PC-9 (cell line): ENCODE measurements at regions not wholly inside any gene's neighbourhood (a gene's known extent, or its start where the extent isn't known, plus 50 kb on each side); places are given as distances from the start of the nearest gene placed in this dataset.
A peak's percentile ranks its signal among the peaks of the same experiment; 100 is the strongest.

ENCODE experiments used
- BruUV-seq: library from RNA; stranded (reverse); fragments of 400-500 nt; replicated peaks from 2 replicates; lab custom pipeline; 2021; lab: Mats Ljungman, UMichigan
- CTCF ChIA-PET: fragments of 300-600 bp; sonication (Branson Sonifier 250); formaldehyde crosslinking; loops from one replicate; lab custom pipeline; 2022; ENCODE audit warnings: antibody characterized with exemption; lab: Charles Lee
- POLR2A ChIA-PET: fragments of 300-600 bp; sonication (Branson Sonifier 250); formaldehyde crosslinking; loops from one replicate; lab custom pipeline; 2022; ENCODE audit warnings: antibody characterized with exemption; ENCODE audit not compliant: unreplicated experiment; lab: Charles Lee
- DNase-seq, 2 experiments: peaks; one replicate each; pipeline versions ENCODE4 v3.0.0 to v3.0.0-alpha.2; 2015 to 2022; ENCODE audit warnings: mixed read lengths in 1 of 2
- H2AFZ ChIP-seq: fragments of 200-600 bp; sonication (generic); 2 replicates; pipeline ENCODE4 v1.8.1; 2017; ENCODE audit warnings: antibody characterized with exemption
- H3F3A ChIP-seq: fragments of 200-600 bp; sonication (generic); 2 replicates; pipeline ENCODE4 v1.8.1; 2017; ENCODE audit warnings: antibody characterized with exemption, mild to moderate bottlenecking, low read depth; ENCODE audit not compliant: insufficient read depth
- H3K27ac ChIP-seq: fragments of 200-600 bp; sonication (generic); 2 replicates; pipeline ENCODE4 v1.6.1; 2016; ENCODE audit warnings: mixed run types
- H3K27me3 ChIP-seq: fragments of 200-600 bp; sonication (generic); 2 replicates; pipeline ENCODE4 v1.6.1; 2016; ENCODE audit warnings: low read depth, mixed run types; ENCODE audit not compliant: insufficient read depth
- H3K36me3 ChIP-seq: fragments of 200-600 bp; sonication (generic); 2 replicates; pipeline ENCODE4 v1.6.1; 2016; ENCODE audit warnings: low read depth, mixed run types
- H3K4me1 ChIP-seq: fragments of 200-600 bp; sonication (generic); replicated peaks from 2 replicates; pipeline ENCODE4 v1.6.1; 2016; ENCODE audit warnings: mixed run types; ENCODE audit not compliant: insufficient read depth
- H3K4me2 ChIP-seq: fragments of 200-600 bp; sonication (generic); 2 replicates; pipeline ENCODE4 v1.6.1; 2017; ENCODE audit warnings: mixed run types
- H3K4me3 ChIP-seq: fragments of 200-600 bp; sonication (generic); 2 replicates; pipeline ENCODE4 v1.6.1; 2016; ENCODE audit warnings: mixed run types
- H3K79me2 ChIP-seq: fragments of 200-600 bp; sonication (generic); 2 replicates; pipeline ENCODE4 v1.6.1; 2017; ENCODE audit warnings: low read depth, mixed run types
- H3K9me2 ChIP-seq: fragments of 200-600 bp; sonication (generic); 2 replicates; pipeline ENCODE4 v1.8.1; 2017; ENCODE audit warnings: mild to moderate bottlenecking; ENCODE audit not compliant: insufficient read depth
- H3K9me3 ChIP-seq: fragments of 200-600 bp; sonication (generic); 2 replicates; pipeline ENCODE4 v1.8.1; 2016; ENCODE audit warnings: low read depth; ENCODE audit not compliant: insufficient read depth
- H4K20me1 ChIP-seq: fragments of 200-600 bp; sonication (generic); 2 replicates; pipeline ENCODE4 v1.8.1; 2017; ENCODE audit not compliant: insufficient read depth
- EZH2 ChIP-seq: fragments of 200-600 bp; sonication (generic); IDR thresholded peaks from 2 replicates; pipeline ENCODE4 v1.8.0; 2017; ENCODE audit warnings: antibody characterized with exemption, low read depth
- intact Hi-C: fragments of 100-400 bp; cut with micrococcal nuclease; formaldehyde crosslinking; loops from one replicate; pipeline ENCODE4 v1.10.0; 2022; ENCODE audit not compliant: unreplicated experiment
- TF ChIP-seq, protein P1 (sequence below): fragments of 200-600 bp; sonication (generic); conservative IDR thresholded peaks from 2 replicates; pipeline ENCODE4 v1.6.1; 2017; ENCODE audit warnings: mixed run types, antibody characterized with exemption, mild to moderate bottlenecking, moderate library complexity

DNA sequence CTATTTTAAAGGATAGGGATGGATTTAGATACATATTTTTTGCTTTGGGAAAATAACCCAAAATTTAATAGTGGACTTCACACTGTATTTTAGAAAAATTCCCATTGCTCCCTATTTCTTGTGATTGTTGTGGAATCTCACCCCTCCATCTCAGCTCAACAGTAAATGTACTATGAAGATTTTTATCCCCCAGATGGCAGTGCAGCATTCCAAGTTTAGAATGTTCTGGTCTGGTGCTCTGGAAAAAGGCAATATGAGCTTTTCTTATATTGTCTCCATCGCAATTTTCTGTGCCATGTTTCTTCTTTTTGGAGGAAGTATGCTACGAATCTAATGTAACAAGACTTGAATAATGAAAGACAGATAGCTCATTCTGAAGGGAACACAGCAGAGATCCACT lies 471.7 kb upstream of the SYT1 start:
- Histone ChIP-seq H3K79me2 (no peaks in the 10 kb centered on the region), H3K4me1 (no peaks in the 10 kb centered on the region), H4K20me1 (no peaks in the 10 kb centered on the region), H3K4me3 (no peak overlapping the region), H3K9me2 (no peaks in the 10 kb centered on the region), H3K4me2 (no peak overlapping the region), H3K36me3 (no peaks in the 10 kb centered on the region), H3K27me3 (no peaks in the 10 kb centered on the region), H2AFZ (no peak overlapping the region), H3K27ac (no peak overlapping the region), H3F3A (no peaks in the 10 kb centered on the region), H3K9me3 (no peaks in the 10 kb centered on the region)
- intact Hi-C loops: no loop called here
- ChIA-PET POLR2A (no interaction called here), CTCF (no interaction called here)
- TF ChIP-seq, protein P1, sequence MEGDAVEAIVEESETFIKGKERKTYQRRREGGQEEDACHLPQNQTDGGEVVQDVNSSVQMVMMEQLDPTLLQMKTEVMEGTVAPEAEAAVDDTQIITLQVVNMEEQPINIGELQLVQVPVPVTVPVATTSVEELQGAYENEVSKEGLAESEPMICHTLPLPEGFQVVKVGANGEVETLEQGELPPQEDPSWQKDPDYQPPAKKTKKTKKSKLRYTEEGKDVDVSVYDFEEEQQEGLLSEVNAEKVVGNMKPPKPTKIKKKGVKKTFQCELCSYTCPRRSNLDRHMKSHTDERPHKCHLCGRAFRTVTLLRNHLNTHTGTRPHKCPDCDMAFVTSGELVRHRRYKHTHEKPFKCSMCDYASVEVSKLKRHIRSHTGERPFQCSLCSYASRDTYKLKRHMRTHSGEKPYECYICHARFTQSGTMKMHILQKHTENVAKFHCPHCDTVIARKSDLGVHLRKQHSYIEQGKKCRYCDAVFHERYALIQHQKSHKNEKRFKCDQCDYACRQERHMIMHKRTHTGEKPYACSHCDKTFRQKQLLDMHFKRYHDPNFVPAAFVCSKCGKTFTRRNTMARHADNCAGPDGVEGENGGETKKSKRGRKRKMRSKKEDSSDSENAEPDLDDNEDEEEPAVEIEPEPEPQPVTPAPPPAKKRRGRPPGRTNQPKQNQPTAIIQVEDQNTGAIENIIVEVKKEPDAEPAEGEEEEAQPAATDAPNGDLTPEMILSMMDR: peak; percentile 28; the same call in 1 of the 2 replicates
- no peak for TF ChIP-seq EZH2
- no TSS peak for BruUV-seq
- DNase-seq: no peak

- no peak overlapping the region for H3K4me2 ChIP-seq
- no peak for DNase-seq
- H4K20me1 ChIP-seq: no peaks in the 10 kb centered on the region
- no peaks in the 10 kb centered on the region for H3K27me3 ChIP-seq
- no peaks in the 10 kb centered on the region for H3K79me2 ChIP-seq
- BruUV-seq: no TSS peak
- intact Hi-C loops: no loop called here
- no peaks in the 10 kb centered on the region for H3K36me3 ChIP-seq
- no peaks in the 10 kb centered on the region for H3F3A ChIP-seq
- no peak overlapping the region for H3K4me3 ChIP-seq
- POLR2A ChIA-PET: no interaction called here
- TF ChIP-seq, protein P1: no peak
- TF ChIP-seq EZH2: no peak
- H3K4me1 ChIP-seq: no peaks in the 10 kb centered on the region
- H2AFZ ChIP-seq: no peak overlapping the region
- H3K9me2 ChIP-seq: no peaks in the 10 kb centered on the region
- H3K27ac ChIP-seq: no peak overlapping the region
- CTCF ChIA-PET: no interaction called here
- H3K9me3 ChIP-seq: no peaks in the 10 kb centered on the region
Observed at GRCh38 chr12:78395961-78396360, 468.6 kb upstream of the SYT1 start.

DNA sequence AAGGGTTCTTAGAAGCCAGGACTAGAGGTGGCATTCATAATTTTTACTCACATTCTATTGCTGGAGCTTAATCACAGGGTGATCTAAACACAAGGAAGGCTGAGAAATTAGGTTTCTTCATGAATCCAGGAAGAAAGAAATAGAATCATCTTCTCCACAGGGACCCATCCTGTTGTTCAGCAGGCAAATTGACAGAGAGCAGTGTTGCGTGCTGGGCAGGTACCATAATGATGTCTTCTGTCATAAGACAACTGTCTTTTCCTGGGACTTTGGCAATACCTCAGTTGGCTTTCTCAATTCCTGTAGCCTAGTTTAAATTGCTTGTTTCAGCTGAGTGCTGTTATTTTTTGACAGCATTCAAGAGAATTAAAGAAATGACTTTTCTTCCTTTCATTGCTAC lies 468.0 kb upstream of the SYT1 start:
- H3K4me2 ChIP-seq: no peak overlapping the region
- DNase-seq: no peak
- no peak overlapping the region for H3K4me3 ChIP-seq
- H3F3A ChIP-seq: no peaks in the 10 kb centered on the region
- no TSS peak for BruUV-seq
- no peaks in the 10 kb centered on the region for H4K20me1 ChIP-seq
- TF ChIP-seq, protein P1: no peak
- TF ChIP-seq EZH2: no peak
- POLR2A ChIA-PET: no interaction called here
- H3K79me2 ChIP-seq: no peaks in the 10 kb centered on the region
- no peak overlapping the region for H3K27ac ChIP-seq
- no peak overlapping the region for H2AFZ ChIP-seq
- no peaks in the 10 kb centered on the region for H3K9me3 ChIP-seq
- H3K9me2 ChIP-seq: no peaks in the 10 kb centered on the region
- intact Hi-C loops: no loop called here
- no peaks in the 10 kb centered on the region for H3K27me3 ChIP-seq
- CTCF ChIA-PET: no interaction called here
- no peaks in the 10 kb centered on the region for H3K36me3 ChIP-seq
- no peaks in the 10 kb centered on the region for H3K4me1 ChIP-seq
